Pancreas (tissue), 10 donors: ENCODE measurements at regions not wholly inside any gene's neighbourhood (a gene's known extent, or its start where the extent isn't known, plus 50 kb on each side); places are given as distances from the start of the nearest gene placed in this dataset.
"Not testable (repeated sequence)": the region's sequence is repeated elsewhere in the genome, so short reads cannot be mapped to it uniquely, and the experiment has no call there.

ENCODE experiments used
- ATAC-seq, 4 donors: fragments of 200-7000 bp; cut with Tn5 transposase; one replicate each; pipeline versions ENCODE4 v1.8.0 to v1.9.1; 2020; ENCODE audit warnings: mild to moderate bottlenecking in 4 of 4, moderate library complexity in 4 of 4
- DNase-seq, 6 donors: peaks; one replicate each; pipeline ENCODE4 v3.0.0-alpha.2; 2020
- FAIRE-seq: peaks from 2 replicates; lab custom pipeline; 2012; peaks lifted over from hg19 to GRCh38; lab: Jason Lieb, UNC
- H3K27ac ChIP-seq, 4 donors: fragments of 200-600 bp; sonication (generic); 1 replicate in 3 of 4; 2 replicates in 1 of 4; pipeline versions ENCODE4 v1.5.0 to v1.8.0; 2020
- H3K27me3 ChIP-seq, 4 donors: fragments of 200-600 bp; one replicate each; pipeline ENCODE4 v1.8.0; 2021
- H3K36me3 ChIP-seq, 3 donors: fragments of 200-600 bp; sonication (generic) in 1 of 3; one replicate each; pipeline versions ENCODE4 v1.5.0 to v1.8.0; 2020 to 2021
- H3K4me1 ChIP-seq, 3 donors: fragments of 200-600 bp; one replicate each; pipeline ENCODE4 v1.8.0; 2021
- H3K4me3 ChIP-seq, 4 donors: fragments of 200-600 bp; sonication (generic) in 2 of 4; one replicate each; pipeline versions ENCODE4 v1.5.0 to v1.8.0; 2020 to 2021
- H3K9me3 ChIP-seq, 4 donors: fragments of 200-600 bp; one replicate each; pipeline ENCODE4 v1.8.0; 2021
- WGBS, 2 donors: extraction: QIAGEN DNeasy Blood & Tissue Kit; methylation state at CpG; one replicate each; pipeline ENCODE4 v1.1.7; 2013; 5-methylcytosine and 5-hydroxymethylcytosine counted together
- intact Hi-C, 3 donors: fragments of 100-400 bp; cut with DNase I; formaldehyde crosslinking; loops; one replicate each; pipeline versions ENCODE4 v1.11.1 to v1.14.2; 2022
- TF ChIP-seq, protein P1 (sequence below), 4 donors: fragments of 200-600 bp; sonication (generic) in 3 of 4; IDR thresholded peaks; one replicate each; pipeline versions ENCODE4 v1.5.0 to v1.8.0; 2021; ENCODE audit warnings: antibody characterized with exemption in 4 of 4
- donor health status: healthy with polysubstance abuse.
- donor health status: DM: no; HTN: no; CAD: no; lungs with moderate emphysema.
- donor health status: DM: no; HTN: no; CAD: no.
- donor health status: control.
- donor health status: control.
- donor health status: Bipolar disorder and iron deficiency.
- donor health status: DM: yes; HTN: yes; CAD: no.
- donor health status: DM: no; HTN: no; CAD: no.
- donor health status: DM: no; HTN: no; CAD: no.
- donor health status: DM: yes; HTN: yes; CAD: no.

DNA sequence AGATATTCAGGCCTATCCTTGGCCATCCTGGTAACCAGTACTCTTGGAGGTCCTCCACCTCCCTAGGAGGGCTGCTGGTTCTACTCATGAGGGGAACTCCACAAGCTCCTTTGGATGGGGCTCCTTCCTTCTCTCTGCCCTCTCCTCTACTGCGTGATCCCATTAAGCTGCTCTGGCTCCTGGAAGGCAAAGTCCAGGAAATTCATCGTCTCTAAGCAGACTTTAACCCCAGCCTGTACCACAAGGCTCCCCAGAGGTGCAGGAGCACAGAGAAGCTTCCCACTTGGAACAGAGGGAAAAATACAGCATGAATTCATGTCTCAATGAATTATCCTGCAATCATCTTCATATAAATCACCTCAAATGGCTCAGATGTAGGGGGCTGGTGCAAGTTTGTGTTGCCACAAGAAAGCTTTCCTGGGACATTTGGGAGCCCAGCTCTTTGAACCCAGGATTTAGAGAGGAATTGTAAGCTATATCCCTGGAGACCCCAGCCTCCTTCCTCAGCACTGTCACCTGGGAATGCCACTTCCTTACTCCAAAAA lies 355.4 kb downstream of the CDC5L start:
- FAIRE-seq (no peak), ATAC-seq (no peak), DNase-seq (no peak)
- TF ChIP-seq, protein P1, sequence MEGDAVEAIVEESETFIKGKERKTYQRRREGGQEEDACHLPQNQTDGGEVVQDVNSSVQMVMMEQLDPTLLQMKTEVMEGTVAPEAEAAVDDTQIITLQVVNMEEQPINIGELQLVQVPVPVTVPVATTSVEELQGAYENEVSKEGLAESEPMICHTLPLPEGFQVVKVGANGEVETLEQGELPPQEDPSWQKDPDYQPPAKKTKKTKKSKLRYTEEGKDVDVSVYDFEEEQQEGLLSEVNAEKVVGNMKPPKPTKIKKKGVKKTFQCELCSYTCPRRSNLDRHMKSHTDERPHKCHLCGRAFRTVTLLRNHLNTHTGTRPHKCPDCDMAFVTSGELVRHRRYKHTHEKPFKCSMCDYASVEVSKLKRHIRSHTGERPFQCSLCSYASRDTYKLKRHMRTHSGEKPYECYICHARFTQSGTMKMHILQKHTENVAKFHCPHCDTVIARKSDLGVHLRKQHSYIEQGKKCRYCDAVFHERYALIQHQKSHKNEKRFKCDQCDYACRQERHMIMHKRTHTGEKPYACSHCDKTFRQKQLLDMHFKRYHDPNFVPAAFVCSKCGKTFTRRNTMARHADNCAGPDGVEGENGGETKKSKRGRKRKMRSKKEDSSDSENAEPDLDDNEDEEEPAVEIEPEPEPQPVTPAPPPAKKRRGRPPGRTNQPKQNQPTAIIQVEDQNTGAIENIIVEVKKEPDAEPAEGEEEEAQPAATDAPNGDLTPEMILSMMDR (IDR thresholded peaks at IDR 0.05): no peak
- Histone ChIP-seq H3K36me3 (no peaks in the 10 kb centered on the region), H3K4me3 (no peak overlapping the region), H3K9me3 (no peaks in the 10 kb centered on the region), H3K4me1 (no peaks in the 10 kb centered on the region), H3K27me3 (no peaks in the 10 kb centered on the region), H3K27ac (no peak overlapping the region)
- WGBS, 2 donors: 30 to 46% methylated on average over 2 of the region's 2 CpGs
- intact Hi-C loops: no loop called here

DNA sequence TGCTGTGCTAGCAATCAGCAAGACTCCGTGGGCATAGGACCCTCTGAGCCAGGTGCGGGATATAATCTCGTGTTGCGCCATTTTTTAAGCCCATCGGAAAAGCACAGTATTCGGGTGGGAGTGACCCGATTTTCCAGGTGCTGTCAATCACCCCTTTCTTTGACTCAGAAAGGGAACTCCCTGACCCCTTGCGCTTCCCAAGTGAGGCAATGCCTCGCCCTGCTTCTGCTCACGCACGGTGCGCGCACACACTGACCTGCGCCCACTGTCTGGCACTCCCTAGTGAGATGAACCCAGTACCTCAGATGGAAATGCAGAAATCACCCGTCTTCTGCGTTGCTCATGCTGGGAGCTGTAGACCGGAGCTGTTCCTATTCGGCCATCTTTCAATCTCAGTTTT lies 372.6 kb downstream of the CDC5L start:
- H3K36me3 ChIP-seq, H3K27ac ChIP-seq, FAIRE-seq, H3K27me3 ChIP-seq, DNase-seq, H3K4me3 ChIP-seq, H3K4me1 ChIP-seq, ATAC-seq, H3K9me3 ChIP-seq, intact Hi-C loops: not testable (repeated sequence)
- 88 to 93% methylated on average over 18 of the region's 18 CpGs for WGBS, 2 donors

DNA sequence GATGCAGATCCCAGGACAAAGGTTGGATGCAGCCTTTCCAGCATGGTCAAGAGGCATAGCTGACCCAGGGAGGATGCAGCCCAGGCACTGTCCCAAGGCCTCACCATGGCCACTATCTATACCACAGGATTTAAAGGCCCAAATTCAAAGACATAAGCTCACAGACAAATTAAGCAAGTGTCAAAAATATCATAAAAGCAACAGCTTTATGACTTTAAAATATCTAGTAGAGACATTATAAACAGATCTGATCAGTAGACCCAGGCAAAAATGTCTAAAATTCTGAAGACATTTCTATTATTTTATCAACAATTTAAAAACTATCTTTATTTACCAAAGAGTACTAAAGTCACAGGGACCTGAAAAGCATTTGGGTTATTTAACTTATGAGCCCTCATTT lies 373.5 kb downstream of the CDC5L start:
- TF ChIP-seq, protein P1 (IDR thresholded peaks at IDR 0.05): no peak
- H3K4me1 ChIP-seq: no peaks in the 10 kb centered on the region
- DNase-seq (no peak), ATAC-seq (no peak), FAIRE-seq (no peak)
- no peaks in the 10 kb centered on the region for H3K36me3 ChIP-seq
- H3K9me3 ChIP-seq: no peaks in the 10 kb centered on the region
- intact Hi-C loops: no loop called here
- H3K27ac ChIP-seq: no peak overlapping the region
- no peaks in the 10 kb centered on the region for H3K27me3 ChIP-seq
- H3K4me3 ChIP-seq: no peak overlapping the region

DNA sequence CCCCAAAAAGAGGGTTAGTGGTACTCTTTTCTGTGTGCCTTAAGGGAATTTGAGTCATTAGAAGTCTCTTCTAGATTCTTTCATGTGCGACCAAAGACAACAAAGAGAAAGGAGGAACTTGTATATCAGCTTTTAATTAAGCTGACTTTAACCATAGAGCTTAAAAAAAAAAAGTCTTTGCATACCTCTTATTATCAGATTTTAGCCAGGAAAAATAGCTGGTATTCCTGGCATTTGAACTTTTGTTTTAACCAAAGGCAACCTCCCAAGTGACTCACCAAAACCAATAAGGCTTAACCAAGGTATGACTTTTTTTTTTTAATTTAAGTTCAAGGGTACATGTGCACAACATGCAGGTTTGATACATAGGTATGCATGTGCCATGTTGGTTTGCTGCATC lies 375.0 kb downstream of the CDC5L start:
- no peak overlapping the region for H3K4me3 ChIP-seq
- ATAC-seq (no peak), DNase-seq (no peak), FAIRE-seq (no peak)
- no peaks in the 10 kb centered on the region for H3K36me3 ChIP-seq
- H3K27me3 ChIP-seq: no peaks in the 10 kb centered on the region
- TF ChIP-seq, protein P1 (IDR thresholded peaks at IDR 0.05): no peak
- no peaks in the 10 kb centered on the region for H3K9me3 ChIP-seq
- H3K27ac ChIP-seq: no peak overlapping the region
- H3K4me1 ChIP-seq: no peaks in the 10 kb centered on the region
- intact Hi-C loops: no loop called here
- 33 to 50% methylated on average over 1 of the region's 1 CpG for WGBS, 2 donors

DNA sequence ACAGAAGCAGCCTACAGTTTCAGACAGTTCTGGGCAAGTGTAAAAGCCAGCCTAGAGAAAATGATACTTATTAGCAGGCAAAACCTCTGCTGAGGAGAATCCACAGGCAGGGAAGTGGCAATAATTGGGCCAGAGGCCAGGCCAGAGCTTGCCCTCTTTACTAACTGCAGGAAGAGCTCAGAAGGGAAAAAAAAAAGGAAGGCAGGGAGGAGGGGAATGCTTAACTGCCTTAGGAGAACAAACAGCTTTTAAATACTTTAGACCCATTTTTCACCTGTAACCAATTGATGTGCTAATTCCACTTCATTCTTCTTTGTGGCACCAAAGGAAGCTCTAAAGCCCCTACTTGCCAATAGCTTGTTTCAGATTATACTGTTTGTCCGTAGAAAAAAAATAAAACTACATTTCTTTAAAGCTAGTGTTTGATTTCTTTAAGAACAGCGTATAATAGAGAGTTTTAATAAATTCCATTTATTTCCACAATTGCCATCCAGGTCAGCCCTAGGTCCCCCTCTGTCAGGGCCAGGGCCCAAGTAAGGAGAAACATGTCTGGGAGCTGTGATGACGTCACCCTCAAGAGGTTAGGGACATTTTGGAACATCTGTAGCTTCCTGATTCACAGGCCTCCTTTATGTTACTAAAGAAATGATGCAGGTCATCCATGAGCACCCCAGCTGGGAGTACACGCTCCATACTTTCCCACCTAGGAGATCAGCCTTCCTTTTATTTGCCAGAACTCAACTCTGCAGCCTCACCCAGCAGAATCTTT lies 384.3 kb downstream of the CDC5L start:
- H3K27ac ChIP-seq: no peak overlapping the region
- TF ChIP-seq, protein P1 (IDR thresholded peaks at IDR 0.05): no peak
- H3K36me3 ChIP-seq: no peaks in the 10 kb centered on the region
- no peaks in the 10 kb centered on the region for H3K27me3 ChIP-seq
- intact Hi-C loops: no loop called here
- FAIRE-seq (no peak), DNase-seq (no peak), ATAC-seq (peak in 2 of 4 donors; percentile 40 to 43)
- WGBS, 2 donors: 73 to 76% methylated on average over 4 of the region's 4 CpGs
- no peaks in the 10 kb centered on the region for H3K9me3 ChIP-seq
- no peak overlapping the region for H3K4me3 ChIP-seq
- no peaks in the 10 kb centered on the region for H3K4me1 ChIP-seq
